DND-41 (cell line): ENCODE measurements at regions not wholly inside any gene's neighbourhood (a gene's known extent, or its start where the extent isn't known, plus 50 kb on each side); places are given as distances from the start of the nearest gene placed in this dataset.

ENCODE experiments used
- ATAC-seq: fragments of 200-7000 bp; cut with Tn5 transposase; 3 replicates; pipeline ENCODE4 v1.9.1; 2021; ENCODE audit warnings: low read depth; ENCODE audit not compliant: insufficient read depth
- DNase-seq: peaks from one replicate; pipeline ENCODE4 v3.0.0-alpha.2; 2020
- H2AFZ ChIP-seq: 2 replicates; pipeline ENCODE4 v1.6.0; 2012; ENCODE audit warnings: low read depth, low read length
- H3K27ac ChIP-seq: 2 replicates; pipeline ENCODE4 v1.5.1; 2012; ENCODE audit warnings: low read length, inconsistent platforms
- H3K27me3 ChIP-seq: fragments of 200-600 bp; sonication (generic); 2 replicates; pipeline ENCODE4 v1.6.0; 2012; ENCODE audit warnings: low read length, mild to moderate bottlenecking, inconsistent platforms; ENCODE audit not compliant: insufficient read depth, poor library complexity
- H3K36me3 ChIP-seq: 2 replicates; pipeline ENCODE4 v1.5.1; 2012; ENCODE audit warnings: low read length, inconsistent platforms; ENCODE audit not compliant: insufficient read depth
- H3K4me1 ChIP-seq: 2 replicates; pipeline ENCODE4 v1.5.1; 2012; ENCODE audit warnings: mild to moderate bottlenecking, low read length; ENCODE audit not compliant: insufficient read depth
- H3K4me2 ChIP-seq: 2 replicates; pipeline ENCODE4 v1.6.0; 2012; ENCODE audit warnings: mild to moderate bottlenecking, moderate library complexity, low read length, inconsistent platforms; ENCODE audit not compliant: insufficient read depth
- H3K4me3 ChIP-seq, 2 experiments: fragments of 200-600 bp in 1 of 2; shearing (Covaris generic) in 1 of 2; 2 replicates each; pipeline ENCODE4 v1.5.1; 2012 to 2016; ENCODE audit warnings: inconsistent platforms in 2 of 2, low read length in 2 of 2, mild to moderate bottlenecking in 2 of 2, low read depth in 1 of 2, moderate library complexity in 1 of 2
- H3K79me2 ChIP-seq: 2 replicates; pipeline ENCODE4 v1.6.0; 2012; ENCODE audit warnings: low read length, inconsistent platforms; ENCODE audit not compliant: insufficient read depth
- H3K9ac ChIP-seq: 2 replicates; pipeline ENCODE4 v1.6.0; 2012; ENCODE audit warnings: low read depth, mild to moderate bottlenecking, inconsistent platforms, low read length, moderate library complexity
- H3K9me3 ChIP-seq: 2 replicates; pipeline ENCODE4 v1.5.1; 2012; ENCODE audit warnings: low read length, moderate library complexity, mild to moderate bottlenecking, inconsistent platforms; ENCODE audit not compliant: insufficient read depth, severe bottlenecking
- H4K20me1 ChIP-seq: 2 replicates; pipeline ENCODE4 v1.6.0; 2012; ENCODE audit warnings: low read length; ENCODE audit not compliant: insufficient read depth
- CTCF ChIP-seq: IDR thresholded peaks from 2 replicates; pipeline ENCODE4 v1.5.1; 2012; ENCODE audit warnings: borderline replicate concordance, low read length, moderate library complexity, mild to moderate bottlenecking; ENCODE audit not compliant: poor library complexity, severe bottlenecking; ENCODE audit errors: extremely low read depth
- EZH2 ChIP-seq: IDR thresholded peaks from 3 replicates; pipeline ENCODE4 v1.6.1; 2012; ENCODE audit warnings: borderline replicate concordance, low read depth, mild to moderate bottlenecking, moderate library complexity, low read length, inconsistent platforms; ENCODE audit not compliant: severe bottlenecking

GRCh38 chr2:122531290-122532071, 776.0 kb downstream of the TSN start:
- DNase-seq, result no peak

GRCh38 chr2:122532072-122532344, 776.6 kb downstream of the TSN start:
- no peak overlapping the region for H3K4me3 ChIP-seq
- H3K36me3 ChIP-seq, result no peaks in the 10 kb centered on the region
- H3K27ac ChIP-seq, result no peak overlapping the region
- H2AFZ ChIP-seq, result no peak overlapping the region
- no peaks in the 10 kb centered on the region for H3K4me1 ChIP-seq
- no peaks in the 10 kb centered on the region for H4K20me1 ChIP-seq
- TF ChIP-seq CTCF (no peak), EZH2 (no peak)
- H3K9ac ChIP-seq, result no peak overlapping the region
- ATAC-seq (no peak), DNase-seq (no peak)
- H3K79me2 ChIP-seq, result no peaks in the 10 kb centered on the region
- no peaks in the 10 kb centered on the region for H3K9me3 ChIP-seq
- H3K27me3 ChIP-seq, result no peaks in the 10 kb centered on the region
- no peak overlapping the region for H3K4me2 ChIP-seq

More at GRCh38 chr2:122531290-122532071, 776.0 kb downstream of the TSN start:
- Histone ChIP-seq H4K20me1 (no peaks in the 10 kb centered on the region), H2AFZ (no peak overlapping the region), H3K79me2 (no peaks in the 10 kb centered on the region), H3K4me2 (no peak overlapping the region), H3K9me3 (no peaks in the 10 kb centered on the region), H3K27ac (no peak overlapping the region), H3K27me3 (no peaks in the 10 kb centered on the region), H3K9ac (no peak overlapping the region), H3K4me1 (no peaks in the 10 kb centered on the region), H3K4me3 (no peak overlapping the region), H3K36me3 (no peaks in the 10 kb centered on the region)
- TF ChIP-seq CTCF, result peak; percentile 39
- TF ChIP-seq EZH2, result no peak
- no peak for ATAC-seq

- no peaks in the 10 kb centered on the region for H3K27me3 ChIP-seq
Measured at GRCh38 chr2:122532481-122532880, 777.0 kb downstream of the TSN start.

More at GRCh38 chr2:122532481-122532880, 777.0 kb downstream of the TSN start:
- Histone ChIP-seq H3K4me2 (no peak overlapping the region), H3K36me3 (no peaks in the 10 kb centered on the region), H3K4me3 (no peak overlapping the region), H4K20me1 (no peaks in the 10 kb centered on the region), H2AFZ (no peak overlapping the region), H3K79me2 (no peaks in the 10 kb centered on the region), H3K27ac (no peak overlapping the region), H3K4me1 (no peaks in the 10 kb centered on the region), H3K9ac (no peak overlapping the region), H3K9me3 (no peaks in the 10 kb centered on the region)
- DNase-seq (no peak), ATAC-seq (no peak)
- no peak for TF ChIP-seq EZH2
- no peak for TF ChIP-seq CTCF
